ENCODE measurements at regions not wholly inside any gene's neighbourhood (a gene's known extent, or its start where the extent isn't known, plus 50 kb on each side); places are given as distances from the start of the nearest gene placed in this dataset.
"Not testable (repeated sequence)": the region's sequence is repeated elsewhere in the genome, so short reads cannot be mapped to it uniquely, and the experiment has no call there.

- DNase-seq (ENCODE audit: low spot score) = no peak
Observed at GRCh38 chr20:47863315-47863965, 78.2 kb upstream of the SULF2 start.

GRCh38 chr20:47862574-47863240, 77.4 kb upstream of the SULF2 start:
- DNase-seq (ENCODE audit: low spot score) = no peak

- DNase-seq (ENCODE audit: low spot score) = no peak
Observed at GRCh38 chr20:47861116-47861515, 75.8 kb upstream of the SULF2 start.

- DNase-seq (ENCODE audit: low spot score) = no peak
Observed at GRCh38 chr20:47860049-47860830, 75.0 kb upstream of the SULF2 start.

- no peak for DNase-seq (ENCODE audit: low spot score)
Observed at GRCh38 chr20:47859278-47859677, 74.0 kb upstream of the SULF2 start.

GRCh38 chr20:47857569-47858464, 72.5 kb upstream of the SULF2 start:
- no peak for DNase-seq (ENCODE audit: low spot score)

GRCh38 chr20:47857187-47857568, 71.9 kb upstream of the SULF2 start:
- DNase-seq (ENCODE audit: low spot score) = no peak

GRCh38 chr20:47855799-47856198, 70.5 kb upstream of the SULF2 start:
- no peak for DNase-seq (ENCODE audit: low spot score)

- DNase-seq (ENCODE audit: low spot score) = no peak
Observed at GRCh38 chr20:47854687-47855212, 69.5 kb upstream of the SULF2 start.

GRCh38 chr20:47851774-47852173, 66.5 kb upstream of the SULF2 start:
- DNase-seq (ENCODE audit: low spot score) = no peak

GRCh38 chr20:47850146-47850545, 64.9 kb upstream of the SULF2 start:
- no peak for DNase-seq (ENCODE audit: low spot score)

GRCh38 chr20:47849596-47849995, 64.3 kb upstream of the SULF2 start:
- DNase-seq (ENCODE audit: low spot score) = no peak

- no peak for DNase-seq (ENCODE audit: low spot score)
Observed at GRCh38 chr20:47849006-47849405, 63.7 kb upstream of the SULF2 start.

- DNase-seq (ENCODE audit: low spot score) = not testable (repeated sequence)
Observed at GRCh38 chr20:47848534-47848933, 63.3 kb upstream of the SULF2 start.

- no peak for DNase-seq (ENCODE audit: low spot score)
Observed at GRCh38 chr20:47847884-47848485, 62.7 kb upstream of the SULF2 start.

GRCh38 chr20:47847220-47847619, 61.9 kb upstream of the SULF2 start:
- not testable (repeated sequence) for DNase-seq (ENCODE audit: low spot score)

- not testable (repeated sequence) for DNase-seq (ENCODE audit: low spot score)
Observed at GRCh38 chr20:47846651-47847050, 61.4 kb upstream of the SULF2 start.

- not testable (repeated sequence) for DNase-seq (ENCODE audit: low spot score)
Observed at GRCh38 chr20:47845382-47845977, 60.2 kb upstream of the SULF2 start.

GRCh38 chr20:47844568-47844906, 59.3 kb upstream of the SULF2 start:
- not testable (repeated sequence) for DNase-seq (ENCODE audit: low spot score)

GRCh38 chr20:47843886-47844567, 58.7 kb upstream of the SULF2 start:
- no peak for DNase-seq (ENCODE audit: low spot score)
